SK-N-SH treated with all-trans-retinoic acid at 6 μM for 48 hours (cell line): ENCODE measurements at regions not wholly inside any gene's neighbourhood (a gene's known extent, or its start where the extent isn't known, plus 50 kb on each side); places are given as distances from the start of the nearest gene placed in this dataset.
A peak's percentile ranks its signal among the peaks of the same experiment; 100 is the strongest.

Experiments
- ATAC-seq: fragments of 200-7000 bp; cut with Tn5 transposase; 3 replicates; pipeline ENCODE4 v1.9.1; 2020; ENCODE audit warnings: mild to moderate bottlenecking, moderate library complexity
- ARNTL ChIP-seq: fragments of 450-650 bp; formaldehyde crosslinking; IDR thresholded peaks from 2 replicates; pipeline ENCODE4 v1.5.0; 2020; ENCODE audit warnings: low read depth, mild to moderate bottlenecking, moderate library complexity, borderline replicate concordance
- BACH2 ChIP-seq: fragments of 250-450 bp; sonication (Bioruptor Pico); IDR thresholded peaks from 2 replicates; pipeline ENCODE4 v1.9.0; 2021; ENCODE audit warnings: mild to moderate bottlenecking, borderline replicate concordance
- CSDC2 ChIP-seq: fragments of 250-450 bp; sonication (Bioruptor Pico); IDR thresholded peaks from 2 replicates; pipeline ENCODE4 v1.5.0; 2020; ENCODE audit warnings: mild to moderate bottlenecking, moderate library complexity
- ESRRG ChIP-seq: fragments of 250-450 bp; sonication (Bioruptor Pico); IDR thresholded peaks from 2 replicates; pipeline ENCODE4 v1.6.1; 2021; ENCODE audit warnings: mild to moderate bottlenecking
- GLIS3 ChIP-seq: fragments of 250-450 bp; sonication (Bioruptor Pico); IDR thresholded peaks from 2 replicates; pipeline ENCODE4 v1.5.0; 2020; ENCODE audit warnings: mild to moderate bottlenecking, moderate library complexity
- ISL1 ChIP-seq: fragments of 250-450 bp; sonication (Bioruptor Pico); IDR thresholded peaks from 2 replicates; pipeline ENCODE4 v2.1.2; 2022; ENCODE audit warnings: mild to moderate bottlenecking, moderate library complexity
- OSR1 ChIP-seq: fragments of 250-450 bp; sonication (Bioruptor Pico); IDR thresholded peaks from 2 replicates; pipeline ENCODE4 v1.8.0; 2022; ENCODE audit warnings: moderate library complexity, mild to moderate bottlenecking, inconsistent platforms
- PATZ1 ChIP-seq: fragments of 250-450 bp; sonication (Bioruptor Pico); IDR thresholded peaks from 2 replicates; pipeline ENCODE4 v1.8.0; 2020; ENCODE audit warnings: mild to moderate bottlenecking, moderate library complexity, borderline replicate concordance
- PPARA ChIP-seq: fragments of 250-450 bp; sonication (Bioruptor Pico); IDR thresholded peaks from 2 replicates; pipeline ENCODE4 v1.5.0; 2020; ENCODE audit warnings: mild to moderate bottlenecking, borderline replicate concordance
- SNAI2 ChIP-seq: fragments of 250-450 bp; sonication (Bioruptor Pico); IDR thresholded peaks from 2 replicates; pipeline ENCODE4 v1.5.0; 2020; ENCODE audit warnings: mild to moderate bottlenecking, moderate library complexity
- TCF4 ChIP-seq: fragments of 250-450 bp; sonication (Bioruptor Pico); IDR thresholded peaks from 2 replicates; pipeline ENCODE4 v1.8.0; 2021; ENCODE audit warnings: mild to moderate bottlenecking, moderate library complexity, borderline replicate concordance
- TOX ChIP-seq: fragments of 250-450 bp; sonication (Bioruptor Pico); IDR thresholded peaks from 2 replicates; pipeline ENCODE4 v1.8.0; 2021; ENCODE audit warnings: mild to moderate bottlenecking, moderate library complexity, borderline replicate concordance
- ZC3H10 ChIP-seq: fragments of 250-450 bp; sonication (Bioruptor Pico); IDR thresholded peaks from 2 replicates; pipeline ENCODE4 v1.5.1; 2021; ENCODE audit warnings: mild to moderate bottlenecking, moderate library complexity
- ZFP3 ChIP-seq: fragments of 250-450 bp; sonication (Bioruptor Pico); IDR thresholded peaks from 2 replicates; pipeline ENCODE4 v1.5.0; 2020; ENCODE audit warnings: mild to moderate bottlenecking, moderate library complexity
- ZFP30 ChIP-seq: fragments of 450-650 bp; formaldehyde crosslinking; IDR thresholded peaks from 2 replicates; pipeline ENCODE4 v1.5.0; 2022; ENCODE audit warnings: mild to moderate bottlenecking, moderate library complexity
- ZNF565 ChIP-seq: fragments of 450-650 bp; formaldehyde crosslinking; conservative IDR thresholded peaks from 2 replicates; pipeline ENCODE4 v1.5.0; 2020; ENCODE audit warnings: low read depth, mild to moderate bottlenecking, moderate library complexity
- ZNF70 ChIP-seq: fragments of 450-650 bp; formaldehyde crosslinking; IDR thresholded peaks from 2 replicates; pipeline ENCODE4 v1.5.0; 2020; ENCODE audit warnings: mild to moderate bottlenecking, moderate library complexity
- ZNF8 ChIP-seq: fragments of 450-650 bp; formaldehyde crosslinking; IDR thresholded peaks from 2 replicates; pipeline ENCODE4 v1.5.0; 2020; ENCODE audit warnings: mild to moderate bottlenecking, moderate library complexity
- TF ChIP-seq, protein P1 (sequence below): fragments of 250-450 bp; sonication (Bioruptor Pico); IDR thresholded peaks from 2 replicates; pipeline ENCODE4 v1.8.0; 2021; ENCODE audit warnings: low read depth, mild to moderate bottlenecking, moderate library complexity, borderline replicate concordance
- TF ChIP-seq, protein P2 (sequence below): fragments of 250-450 bp; sonication (Bioruptor Pico); IDR thresholded peaks from 2 replicates; pipeline ENCODE4 v1.5.1; 2020; ENCODE audit warnings: low read depth, mild to moderate bottlenecking, moderate library complexity

DNA sequence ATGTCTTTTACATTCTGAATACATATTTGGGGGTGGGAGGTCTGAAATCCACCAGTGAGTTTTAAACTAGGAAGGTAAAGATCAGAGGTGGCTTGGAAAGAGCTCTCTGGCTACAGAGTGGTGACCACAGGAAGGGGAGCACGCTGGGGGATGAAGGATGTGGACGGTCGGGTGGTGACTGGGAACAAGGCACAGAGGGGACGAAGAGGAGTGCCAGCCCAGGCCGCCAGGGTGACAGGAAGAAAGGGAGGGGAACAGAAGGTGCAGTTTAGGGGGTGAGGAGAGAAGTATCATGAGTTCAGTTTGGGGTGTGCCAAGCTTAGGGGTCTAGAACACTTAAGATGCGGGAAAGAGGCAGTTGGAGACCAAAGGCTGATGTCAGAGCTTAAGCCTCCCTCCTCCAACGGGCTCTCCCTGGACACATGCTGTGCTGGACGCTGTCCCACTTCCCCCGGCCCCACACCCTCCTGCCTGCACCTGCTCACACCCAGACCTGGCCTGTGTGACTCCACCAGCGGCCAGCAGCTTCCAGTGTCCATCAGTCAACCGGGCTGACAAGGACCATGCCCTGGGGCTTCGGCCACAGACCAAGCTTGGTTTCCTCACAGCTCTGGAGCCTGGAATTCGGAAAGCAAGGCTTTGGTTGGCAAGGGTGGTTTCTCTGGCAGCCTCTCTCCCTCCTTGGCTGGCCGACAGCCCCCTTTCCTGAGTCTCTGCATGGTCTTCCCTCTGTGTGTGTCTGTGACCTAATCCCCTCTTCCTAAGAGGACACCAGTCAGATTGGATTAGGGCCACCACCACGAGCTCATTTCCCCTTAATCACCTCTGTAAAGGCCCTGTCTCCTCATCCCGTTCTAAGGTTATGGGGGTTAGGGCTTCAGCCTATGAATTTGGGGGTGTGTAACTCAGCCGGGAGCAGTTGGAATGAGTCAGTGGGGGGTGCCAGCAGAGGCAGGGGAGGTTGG, 120.4 kb upstream of the IQSEC1 start:
- no peak for TF ChIP-seq ZNF70 (CRISPR knock-in tag)
- TF ChIP-seq, protein P1, sequence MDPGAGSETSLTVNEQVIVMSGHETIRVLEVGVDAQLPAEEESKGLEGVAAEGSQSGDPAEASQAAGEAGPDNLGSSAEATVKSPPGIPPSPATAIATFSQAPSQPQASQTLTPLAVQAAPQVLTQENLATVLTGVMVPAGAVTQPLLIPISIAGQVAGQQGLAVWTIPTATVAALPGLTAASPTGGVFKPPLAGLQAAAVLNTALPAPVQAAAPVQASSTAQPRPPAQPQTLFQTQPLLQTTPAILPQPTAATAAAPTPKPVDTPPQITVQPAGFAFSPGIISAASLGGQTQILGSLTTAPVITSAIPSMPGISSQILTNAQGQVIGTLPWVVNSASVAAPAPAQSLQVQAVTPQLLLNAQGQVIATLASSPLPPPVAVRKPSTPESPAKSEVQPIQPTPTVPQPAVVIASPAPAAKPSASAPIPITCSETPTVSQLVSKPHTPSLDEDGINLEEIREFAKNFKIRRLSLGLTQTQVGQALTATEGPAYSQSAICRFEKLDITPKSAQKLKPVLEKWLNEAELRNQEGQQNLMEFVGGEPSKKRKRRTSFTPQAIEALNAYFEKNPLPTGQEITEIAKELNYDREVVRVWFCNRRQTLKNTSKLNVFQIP (CRISPR knock-in tag) = no peak
- no peak for TF ChIP-seq ESRRG (CRISPR knock-in tag)
- TF ChIP-seq TCF4 (CRISPR knock-in tag) = no peak
- no peak for TF ChIP-seq BACH2 (CRISPR knock-in tag)
- TF ChIP-seq ZFP3 = no peak
- TF ChIP-seq ZNF565 (CRISPR knock-in tag) = no peak
- TF ChIP-seq OSR1 (CRISPR knock-in tag) = no peak
- TF ChIP-seq, protein P2, sequence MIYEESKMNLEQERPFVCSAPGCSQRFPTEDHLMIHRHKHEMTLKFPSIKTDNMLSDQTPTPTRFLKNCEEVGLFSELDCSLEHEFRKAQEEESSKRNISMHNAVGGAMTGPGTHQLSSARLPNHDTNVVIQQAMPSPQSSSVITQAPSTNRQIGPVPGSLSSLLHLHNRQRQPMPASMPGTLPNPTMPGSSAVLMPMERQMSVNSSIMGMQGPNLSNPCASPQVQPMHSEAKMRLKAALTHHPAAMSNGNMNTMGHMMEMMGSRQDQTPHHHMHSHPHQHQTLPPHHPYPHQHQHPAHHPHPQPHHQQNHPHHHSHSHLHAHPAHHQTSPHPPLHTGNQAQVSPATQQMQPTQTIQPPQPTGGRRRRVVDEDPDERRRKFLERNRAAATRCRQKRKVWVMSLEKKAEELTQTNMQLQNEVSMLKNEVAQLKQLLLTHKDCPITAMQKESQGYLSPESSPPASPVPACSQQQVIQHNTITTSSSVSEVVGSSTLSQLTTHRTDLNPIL (CRISPR knock-in tag) = no peak
- no peak for TF ChIP-seq ZNF8 (CRISPR knock-in tag)
- no peak for TF ChIP-seq ZFP30 (CRISPR knock-in tag)
- TF ChIP-seq ZC3H10 (CRISPR knock-in tag) = no peak
- no peak for TF ChIP-seq SNAI2 (CRISPR knock-in tag)
- TF ChIP-seq PPARA (CRISPR knock-in tag) = no peak
- no peak for TF ChIP-seq ISL1 (CRISPR knock-in tag)
- no peak for TF ChIP-seq ARNTL (CRISPR knock-in tag)

DNA sequence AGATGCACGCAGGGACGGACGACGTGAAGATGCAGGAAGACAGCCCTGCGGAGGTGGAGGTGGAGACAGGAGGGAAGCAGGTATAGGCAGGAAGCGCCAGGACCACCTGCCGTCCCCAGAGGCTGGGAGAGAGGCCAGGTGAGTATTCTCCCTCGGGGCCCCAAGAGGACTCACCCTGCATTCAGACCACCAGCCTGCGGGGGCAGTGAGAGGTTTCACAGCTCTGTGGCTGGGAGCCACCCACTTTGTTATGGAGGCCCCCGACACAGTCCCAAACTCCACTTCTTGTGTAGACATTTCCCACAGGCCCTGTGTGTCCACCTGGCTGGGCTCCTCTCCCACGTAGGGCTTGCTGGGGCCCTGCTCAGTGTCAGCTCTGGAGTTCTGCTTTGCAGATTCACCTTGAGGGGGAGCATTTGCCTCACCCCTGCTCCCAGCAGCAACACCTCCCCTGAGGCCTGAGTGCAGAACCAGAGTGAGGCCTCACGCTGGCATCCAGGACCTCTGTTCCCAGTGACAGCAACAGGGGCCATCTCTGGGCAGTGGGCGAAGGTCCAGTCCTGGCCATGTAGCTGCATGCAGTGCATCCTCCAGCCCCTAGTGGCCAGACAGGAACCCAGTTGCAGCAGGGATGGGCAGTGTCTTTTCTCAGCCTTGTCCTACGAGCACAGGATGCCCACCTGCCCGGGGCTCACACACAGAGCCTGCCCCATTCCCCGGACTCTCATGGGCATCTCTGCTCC, 119.4 kb upstream of the IQSEC1 start:
- peak; percentile 79 for ATAC-seq
- no peak for TF ChIP-seq ZNF70 (CRISPR knock-in tag)
- TF ChIP-seq SNAI2 (CRISPR knock-in tag) = no peak
- no peak for TF ChIP-seq PATZ1 (CRISPR knock-in tag)
- no peak for TF ChIP-seq CSDC2 (CRISPR knock-in tag)
- no peak for TF ChIP-seq TCF4 (CRISPR knock-in tag)

More for the DNA sequence above, 120.4 kb upstream of the IQSEC1 start:
- no peak for ATAC-seq

DNA sequence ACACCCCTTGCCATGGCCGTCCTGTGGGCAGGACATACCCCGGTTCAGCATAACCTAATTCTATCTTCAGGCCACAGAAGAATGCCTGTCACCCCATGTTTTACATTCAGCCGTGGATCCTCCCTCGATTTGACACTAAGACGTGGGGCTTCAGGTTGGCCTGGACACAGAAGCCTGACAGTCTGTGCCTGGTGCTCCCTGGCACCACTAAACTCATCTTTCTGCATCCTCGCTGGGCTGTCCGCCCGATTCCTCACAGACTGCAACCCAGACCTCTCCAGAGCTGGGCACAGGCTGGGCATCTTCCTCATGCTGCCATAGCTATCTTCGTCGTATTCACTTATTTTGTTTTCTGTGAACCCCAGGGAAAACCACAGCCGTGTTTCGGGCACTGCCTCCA, 117.8 kb upstream of the IQSEC1 start:
- no peak for ATAC-seq
- TF ChIP-seq GLIS3 (CRISPR knock-in tag) (no peak), TCF4 (CRISPR knock-in tag) (no peak), BACH2 (CRISPR knock-in tag) (no peak), ISL1 (CRISPR knock-in tag) (no peak), SNAI2 (CRISPR knock-in tag) (no peak), ZNF565 (CRISPR knock-in tag) (no peak), TOX (CRISPR knock-in tag) (no peak), ZFP30 (CRISPR knock-in tag) (no peak), ZNF8 (CRISPR knock-in tag) (no peak), ZC3H10 (CRISPR knock-in tag) (no peak)
- TF ChIP-seq, protein P1 (CRISPR knock-in tag) = no peak
- TF ChIP-seq, protein P2 (CRISPR knock-in tag) = no peak
- TF ChIP-seq, all 23 proteins: peak for 0
